GM19324 (cell line): ENCODE measurements at regions not wholly inside any gene's neighbourhood (a gene's known extent, or its start where the extent isn't known, plus 50 kb on each side); places are given as distances from the start of the nearest gene placed in this dataset.
"Not testable (repeated sequence)": the region's sequence is repeated elsewhere in the genome, so short reads cannot be mapped to it uniquely, and the experiment has no call there.

Experiments used
- ATAC-seq: cut with Tn5 transposase; IDR thresholded peaks from one replicate; pipeline ENCODE4 v1.9.1; 2021; ENCODE audit warnings: mild to moderate bottlenecking, moderate library complexity; ENCODE audit not compliant: unreplicated experiment, low FRiP score

GRCh38 chr6:112457886-112458285, 110.8 kb downstream of the RFPL4B start:
- no peak for ATAC-seq

GRCh38 chr6:112459758-112460304, 112.7 kb downstream of the RFPL4B start:
- ATAC-seq, result no peak

DNA sequence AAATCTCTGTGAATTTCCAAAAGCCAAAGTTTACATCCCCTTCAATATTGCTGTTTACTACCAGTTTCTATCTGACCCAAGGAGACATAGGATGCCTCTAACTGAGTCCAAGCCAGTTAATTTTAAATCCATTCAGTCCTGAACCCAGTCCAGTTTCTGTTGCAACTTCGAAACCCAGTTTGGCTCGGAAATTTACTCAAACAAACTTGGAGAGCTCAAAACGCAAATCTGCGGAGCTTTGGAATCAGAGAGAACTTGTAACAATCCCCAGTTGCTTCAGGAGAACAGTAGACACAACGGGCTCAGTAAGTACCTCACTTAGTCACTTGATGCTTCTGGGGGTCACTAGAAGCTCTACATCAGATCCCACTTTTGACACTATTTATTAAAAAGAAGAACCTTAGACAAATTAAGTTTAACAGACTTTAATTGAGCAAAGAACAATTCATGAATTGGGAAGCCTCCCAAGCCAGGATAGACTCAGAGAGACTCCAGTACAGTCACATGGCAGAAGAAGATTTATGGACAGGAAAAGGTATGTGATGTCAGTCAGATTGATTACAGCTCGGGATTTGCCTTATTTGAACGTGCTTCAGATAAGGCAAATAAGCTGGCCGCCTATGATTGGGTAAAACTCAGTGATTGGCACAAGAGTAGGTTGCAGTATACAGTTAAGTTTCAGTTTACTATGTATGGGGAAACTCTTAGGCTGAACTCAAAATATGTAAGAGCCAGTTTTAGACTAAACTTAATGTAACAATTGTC, 118.0 kb downstream of the RFPL4B start:
- ATAC-seq, result no peak

DNA sequence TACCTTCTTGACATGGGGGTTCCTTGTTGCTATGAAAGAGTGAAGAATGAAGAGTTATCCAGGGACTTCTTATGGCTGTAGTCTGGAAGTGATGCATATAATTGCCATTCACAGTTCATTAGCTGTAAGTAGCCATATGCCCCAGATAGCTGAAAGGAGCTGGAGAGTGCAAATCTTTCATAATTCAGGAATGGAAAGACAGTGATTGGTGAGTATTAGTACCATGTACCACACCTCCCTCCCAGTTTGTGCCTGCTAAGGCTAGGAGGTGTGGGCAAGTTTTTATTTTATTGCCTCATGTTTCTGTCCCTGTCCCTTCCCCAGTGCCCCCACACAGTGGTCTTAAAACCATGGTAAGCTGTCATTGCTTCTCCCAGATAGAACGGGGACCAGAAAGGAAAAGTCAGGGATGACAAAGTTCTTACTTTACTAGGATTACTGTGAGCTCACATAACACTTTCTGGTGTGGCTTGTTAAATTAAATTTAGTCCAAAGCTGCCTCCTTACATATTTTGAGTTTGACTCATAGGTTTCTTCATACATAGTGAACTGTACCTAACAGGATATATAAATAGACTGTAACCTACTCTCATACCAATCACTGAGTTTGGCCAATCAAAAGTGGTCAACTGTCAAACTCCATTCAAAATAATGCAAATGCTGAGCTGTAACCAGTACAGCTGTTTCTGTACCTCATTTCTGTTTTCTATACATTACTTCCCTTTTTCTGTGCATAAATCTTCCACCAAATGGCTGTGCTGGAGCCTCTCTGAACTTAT, 119.4 kb downstream of the RFPL4B start:
- no peak for ATAC-seq

DNA sequence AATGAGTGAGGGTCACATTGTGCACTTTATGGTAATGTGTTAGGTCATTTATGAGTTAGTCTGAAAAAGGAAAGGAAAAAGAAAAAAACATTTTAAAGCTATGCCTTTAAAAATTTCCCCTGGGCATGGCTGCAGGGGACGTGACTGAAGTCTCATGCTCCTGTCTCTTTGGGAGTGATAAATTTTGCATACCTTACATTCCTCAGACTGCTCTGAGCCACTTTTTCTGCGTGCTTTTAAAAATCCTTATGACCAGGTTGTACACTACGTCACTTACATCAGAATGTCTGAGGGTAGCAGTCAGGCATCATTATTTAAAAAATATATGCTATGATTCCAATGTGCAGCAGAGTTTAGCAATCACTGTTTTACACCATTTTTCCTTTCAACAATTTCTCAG, 121.2 kb downstream of the RFPL4B start:
- ATAC-seq, result no peak

GRCh38 chr6:112469306-112469705, 122.2 kb downstream of the RFPL4B start:
- no peak for ATAC-seq

DNA sequence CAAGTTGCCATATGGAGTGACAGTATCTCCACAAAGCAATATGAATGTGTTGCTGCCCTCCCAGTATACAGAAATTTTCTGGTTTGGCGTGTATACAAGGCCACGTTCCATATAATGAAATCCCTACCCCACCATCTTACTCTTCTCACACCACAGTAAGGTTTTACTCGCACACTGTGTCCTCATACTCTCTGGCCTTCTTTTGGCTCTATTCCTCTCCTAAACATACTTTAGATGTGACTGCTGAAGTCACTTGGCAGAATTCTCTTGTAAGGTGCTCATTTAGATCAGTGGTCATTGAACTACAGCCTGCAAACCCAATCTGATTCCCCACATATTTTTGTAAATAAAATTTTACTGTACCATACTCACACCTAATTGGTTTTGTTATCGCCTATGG, 123.2 kb downstream of the RFPL4B start:
- no peak for ATAC-seq

GRCh38 chr6:112470950-112471349, 123.8 kb downstream of the RFPL4B start:
- ATAC-seq, result no peak

GRCh38 chr6:112475083-112475482, 128.0 kb downstream of the RFPL4B start:
- no peak for ATAC-seq

DNA sequence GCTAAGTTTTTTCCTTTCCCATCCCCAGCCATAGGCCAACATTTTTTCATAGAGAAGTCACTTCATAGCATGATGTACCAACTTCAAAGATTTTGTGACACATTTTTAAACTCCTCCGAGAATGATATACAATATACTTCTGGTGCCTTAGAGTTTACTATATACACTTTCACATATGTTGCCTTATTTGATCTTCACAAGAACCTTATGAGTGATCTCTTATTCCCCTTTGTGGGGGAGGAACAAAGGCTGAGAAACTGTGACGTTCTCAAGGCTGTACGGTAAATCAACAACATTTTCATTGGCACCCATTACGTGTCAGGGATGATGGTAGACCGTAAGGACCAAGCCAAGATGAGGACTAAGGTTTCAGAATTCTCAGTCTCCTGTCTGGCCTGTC, 130.0 kb downstream of the RFPL4B start:
- no peak for ATAC-seq

DNA sequence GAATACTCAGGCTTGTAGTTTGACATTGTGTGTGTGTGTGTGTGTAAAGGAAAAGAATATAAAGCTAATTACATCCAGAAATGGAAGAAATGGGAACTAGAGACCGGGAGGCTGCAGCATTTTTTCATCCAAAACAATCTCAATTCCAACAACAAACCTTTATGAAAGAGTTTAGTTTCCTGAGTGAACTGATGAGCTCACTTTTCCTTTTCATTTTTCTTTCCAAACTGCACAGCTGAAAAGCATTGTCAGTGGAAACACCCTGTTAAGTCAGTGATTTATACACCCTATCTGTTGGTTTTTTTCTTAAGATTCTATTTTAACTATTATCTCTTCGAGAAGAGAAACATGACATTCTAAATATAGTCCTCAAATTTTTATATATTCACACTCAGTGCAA, 130.9 kb downstream of the RFPL4B start:
- no peak for ATAC-seq

GRCh38 chr6:112479975-112480374, 132.8 kb downstream of the RFPL4B start:
- ATAC-seq, result not testable (repeated sequence)

DNA sequence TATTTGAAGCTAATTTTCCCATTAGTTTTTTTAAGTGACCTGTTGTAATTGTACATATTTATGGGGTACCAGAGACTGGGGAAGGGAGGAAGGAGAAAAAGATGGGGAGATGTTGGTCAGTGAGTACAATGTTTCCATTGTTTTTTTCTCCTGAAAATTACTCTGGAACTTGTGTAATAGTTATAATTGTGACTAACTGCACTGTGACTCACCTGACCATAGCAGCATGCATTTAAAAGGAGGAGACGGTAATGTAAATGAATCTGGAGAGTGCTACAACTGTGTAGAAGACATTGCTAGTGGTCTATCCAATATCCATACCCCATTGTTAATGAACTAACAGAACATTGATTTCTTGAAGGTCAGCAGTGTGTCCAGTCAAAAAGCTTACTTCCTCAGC, 133.4 kb downstream of the RFPL4B start:
- no peak for ATAC-seq

DNA sequence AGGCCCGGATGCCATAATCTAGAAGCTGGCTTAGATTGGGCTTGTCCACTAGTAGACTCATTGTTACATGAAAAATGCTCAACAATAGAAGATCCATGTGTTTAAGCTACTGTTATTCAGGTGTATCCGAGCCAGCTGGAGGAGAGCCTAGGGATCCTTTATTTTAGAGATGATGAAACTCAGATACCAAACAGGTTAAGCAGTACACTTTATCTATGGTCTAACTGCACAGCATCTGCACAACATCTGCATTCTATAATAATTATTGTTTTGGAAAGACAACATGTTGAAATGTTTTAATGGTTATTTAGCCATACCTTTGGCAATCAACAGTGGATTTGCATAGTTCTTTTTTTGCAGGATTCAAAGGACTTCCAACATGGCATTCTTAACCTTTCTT, 134.1 kb downstream of the RFPL4B start:
- ATAC-seq, result no peak

DNA sequence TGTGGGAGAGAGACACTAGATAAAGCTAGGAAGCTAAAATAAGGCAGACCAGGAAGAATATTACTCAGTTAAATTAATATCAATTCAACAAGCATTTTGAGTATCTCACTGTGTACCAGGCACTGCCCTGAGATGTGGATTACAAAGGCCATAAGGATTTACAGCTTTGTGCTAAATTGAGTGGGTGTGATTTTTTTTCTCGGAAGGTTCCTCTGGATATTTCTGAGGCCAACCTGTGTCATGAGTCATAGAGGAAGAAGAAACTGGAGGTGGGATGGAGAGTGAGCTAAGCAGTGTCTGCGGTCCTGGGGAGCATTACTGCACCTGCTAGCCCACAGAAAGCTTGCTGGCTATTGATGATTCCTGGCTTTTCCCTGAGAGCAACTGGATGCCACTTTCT, 135.2 kb downstream of the RFPL4B start:
- ATAC-seq, result no peak

- ATAC-seq, result no peak
Measured at GRCh38 chr6:112485120-112485826, 138.1 kb downstream of the RFPL4B start.

- ATAC-seq, result no peak
Measured at GRCh38 chr6:112485827-112486212, 138.7 kb downstream of the RFPL4B start.

DNA sequence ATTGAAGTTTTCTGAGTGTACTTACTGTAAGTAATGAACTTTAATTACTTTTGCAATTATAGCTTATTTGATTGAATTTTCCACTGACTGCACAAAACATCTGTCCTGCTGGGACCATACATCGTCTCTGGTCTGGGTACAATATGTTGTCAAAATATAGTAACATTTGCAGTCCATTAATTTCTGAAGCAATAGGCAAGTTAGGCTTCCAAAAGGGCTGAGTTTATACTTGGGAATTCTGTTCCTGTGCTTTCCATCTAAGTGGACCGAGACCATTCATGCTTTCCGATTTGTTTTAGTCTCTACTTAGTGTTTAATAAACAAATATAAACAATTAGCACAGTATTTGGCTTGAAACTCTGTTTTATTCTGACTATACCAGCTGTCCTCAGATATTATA, 139.3 kb downstream of the RFPL4B start:
- no peak for ATAC-seq

DNA sequence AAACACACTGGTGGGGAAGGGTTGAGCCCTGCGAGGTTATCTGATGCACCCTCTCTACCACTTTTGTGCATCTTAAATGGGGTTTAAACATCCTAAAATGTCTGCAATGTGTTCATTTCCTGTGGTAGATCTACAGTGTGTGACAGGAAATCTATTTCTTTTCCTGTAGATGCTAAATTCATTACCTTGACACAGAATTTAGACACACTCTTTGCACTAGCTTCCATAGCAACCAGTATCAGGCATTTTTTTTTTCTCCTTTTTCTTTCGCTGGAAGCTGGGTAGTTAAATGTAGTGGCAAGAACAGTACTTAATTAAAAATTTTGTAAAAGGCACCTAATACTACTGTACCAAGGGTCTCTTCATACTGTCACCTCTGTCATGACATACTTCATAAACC, 141.1 kb downstream of the RFPL4B start:
- ATAC-seq, result no peak

DNA sequence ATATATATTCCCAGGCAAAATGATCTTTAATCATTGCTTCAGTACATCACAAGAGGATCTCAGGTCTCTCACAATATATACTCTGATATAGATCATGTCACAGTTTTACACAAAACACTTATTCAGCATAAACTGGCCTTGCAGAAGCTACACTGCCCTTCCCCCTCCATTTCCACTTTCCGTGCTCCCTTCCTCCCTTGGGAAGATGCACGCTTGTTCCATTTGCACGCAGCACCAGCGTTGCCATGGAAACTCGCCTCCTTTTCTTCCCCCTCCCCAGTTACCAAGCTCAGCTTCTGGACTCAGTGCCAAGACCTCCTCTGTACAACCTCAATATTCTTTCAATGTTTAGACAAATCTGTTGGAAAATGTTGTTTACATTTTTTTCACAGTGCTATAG, 154.6 kb downstream of the RFPL4B start:
- ATAC-seq, result no peak
